HG02852 (cell line): ENCODE measurements at regions not wholly inside any gene's neighbourhood (a gene's known extent, or its start where the extent isn't known, plus 50 kb on each side); places are given as distances from the start of the nearest gene placed in this dataset.

ENCODE experiments used
- ATAC-seq: cut with Tn5 transposase; IDR thresholded peaks from one replicate; pipeline ENCODE4 v1.9.1; 2021; ENCODE audit warnings: mild to moderate bottlenecking, moderate library complexity; ENCODE audit not compliant: unreplicated experiment

DNA sequence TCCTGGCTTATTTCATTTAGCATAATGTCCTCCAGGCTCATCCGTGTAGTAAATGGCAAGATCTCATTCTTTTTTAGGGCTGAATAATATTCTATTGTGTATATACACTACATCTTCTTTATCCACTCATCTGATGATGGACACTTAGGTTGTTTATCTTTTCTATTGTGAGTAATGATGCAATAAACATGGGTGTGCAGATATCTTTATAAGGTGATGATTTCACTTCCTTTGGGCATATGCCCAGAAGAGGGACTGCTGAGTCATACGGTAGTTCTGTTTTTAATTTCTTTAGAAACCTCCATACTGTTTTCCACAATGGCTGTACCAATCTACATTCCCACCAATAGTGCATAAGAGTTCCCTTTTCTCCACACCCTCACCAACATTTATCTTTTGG, 317.6 kb upstream of the CNKSR2 start:
- no peak for ATAC-seq

DNA sequence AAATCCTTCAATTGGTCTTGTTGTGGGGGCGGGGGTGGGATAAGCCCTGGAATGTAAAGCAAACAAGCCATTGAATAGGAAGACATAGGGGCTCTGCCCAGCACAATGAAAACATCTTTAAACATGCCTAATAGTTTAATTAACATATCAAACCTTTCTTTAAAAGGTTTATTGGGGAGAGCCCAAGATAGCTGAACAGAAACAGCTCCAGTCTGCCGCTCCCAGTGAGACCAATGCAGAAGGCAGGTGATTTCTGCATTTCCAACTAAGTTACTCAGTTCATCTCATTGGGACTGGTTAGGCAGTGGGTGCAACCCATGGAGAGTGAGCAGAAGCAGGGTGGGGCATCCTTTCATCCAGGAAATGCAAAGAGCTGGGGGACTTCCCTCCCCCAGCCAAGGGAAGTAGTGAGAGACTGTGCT, 327.2 kb upstream of the CNKSR2 start:
- ATAC-seq = no peak

DNA sequence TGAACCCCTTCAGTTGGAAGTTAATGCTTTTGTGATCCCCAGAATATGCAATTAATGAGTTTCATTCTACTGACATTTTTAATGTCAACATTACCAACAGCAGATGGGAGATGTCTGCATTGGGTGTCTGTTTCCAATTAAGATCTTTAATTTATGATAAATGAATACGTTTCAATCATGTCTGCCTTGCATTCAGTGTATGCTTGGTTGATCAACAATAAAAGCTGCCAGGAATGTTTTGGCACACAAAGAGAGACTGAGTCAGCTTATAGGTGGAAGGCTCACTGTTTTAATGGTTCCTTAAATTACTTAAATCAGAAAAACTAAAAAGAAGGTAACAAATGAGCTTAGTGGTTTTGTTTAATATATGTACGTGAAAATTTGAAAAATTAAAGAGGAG, 359.9 kb upstream of the CNKSR2 start:
- ATAC-seq = no peak

DNA sequence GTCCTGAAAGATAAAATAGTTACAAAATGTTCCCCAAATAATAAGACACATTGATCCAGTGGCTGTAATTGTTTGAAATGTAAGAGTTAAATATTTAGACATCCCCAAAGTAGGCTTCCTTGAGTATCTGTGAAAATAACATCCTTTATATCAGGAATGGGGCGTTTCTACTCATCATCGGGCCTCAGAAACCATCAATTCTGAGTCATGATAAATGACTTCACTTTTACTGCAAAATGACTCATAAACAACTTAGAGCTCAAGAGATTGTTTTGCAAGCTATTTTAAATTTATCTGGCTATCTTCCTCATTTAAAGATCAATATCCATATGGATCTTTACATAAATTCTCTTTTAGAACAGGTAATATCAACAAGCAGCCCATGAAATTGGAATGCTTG, 369.4 kb upstream of the CNKSR2 start:
- ATAC-seq = no peak

DNA sequence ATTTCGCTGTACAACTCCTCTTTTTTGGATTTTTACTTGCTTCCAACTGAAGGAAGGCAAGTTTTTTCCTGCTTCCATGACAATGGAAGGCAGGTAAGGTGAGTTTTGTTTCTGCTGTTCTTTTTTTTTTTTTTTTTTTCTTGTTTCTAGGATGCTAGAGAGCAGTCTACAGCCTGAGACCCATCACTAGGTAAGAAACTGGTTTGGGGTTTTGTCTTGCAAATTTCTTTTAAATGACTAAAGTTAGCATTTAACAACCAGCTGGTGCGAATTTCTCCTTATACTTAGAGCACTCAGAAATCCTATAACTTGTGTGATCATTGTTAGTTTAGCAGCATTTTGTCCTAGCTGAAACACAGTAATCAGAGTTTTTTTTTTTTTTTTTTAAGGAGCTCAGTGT, 378.4 kb upstream of the CNKSR2 start:
- ATAC-seq = no peak

DNA sequence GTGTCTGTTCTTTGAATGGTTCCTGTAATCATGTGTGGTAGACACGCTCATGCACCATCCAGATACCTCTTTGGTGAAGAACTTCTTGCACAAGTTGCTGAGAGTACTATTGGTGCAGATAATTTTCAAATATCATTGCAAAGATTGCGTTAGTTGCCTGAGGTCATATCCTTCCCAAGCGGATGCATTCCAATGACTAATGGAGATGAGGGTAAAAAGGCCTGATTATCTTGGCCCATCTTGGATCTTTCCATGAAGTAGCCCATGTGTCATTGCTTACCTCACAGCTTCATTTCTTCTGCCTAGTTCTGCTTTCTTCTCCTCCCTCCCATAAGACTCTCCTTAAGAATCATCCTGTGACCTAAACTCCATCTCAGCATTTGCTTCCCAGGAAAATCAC, 384.9 kb upstream of the CNKSR2 start:
- no peak for ATAC-seq

DNA sequence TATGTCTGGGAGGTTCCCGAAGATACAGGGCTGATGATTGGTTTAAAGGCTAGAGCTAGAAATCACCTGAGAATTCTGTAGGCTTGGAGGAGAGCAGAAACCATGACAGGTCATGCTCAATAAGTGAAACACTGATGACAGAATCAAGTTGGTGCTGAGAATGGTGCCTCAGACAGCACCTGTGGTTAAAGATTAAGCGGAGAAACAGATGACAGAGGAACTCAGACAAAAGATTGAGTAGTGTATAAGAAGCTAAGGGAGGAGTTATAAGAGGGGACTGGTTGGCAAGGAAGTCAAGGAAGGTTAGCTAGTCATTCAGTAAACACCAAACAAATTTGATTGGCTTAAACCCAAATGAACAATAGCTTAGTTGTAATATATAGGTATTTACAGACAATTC, 385.4 kb upstream of the CNKSR2 start:
- ATAC-seq = no peak

DNA sequence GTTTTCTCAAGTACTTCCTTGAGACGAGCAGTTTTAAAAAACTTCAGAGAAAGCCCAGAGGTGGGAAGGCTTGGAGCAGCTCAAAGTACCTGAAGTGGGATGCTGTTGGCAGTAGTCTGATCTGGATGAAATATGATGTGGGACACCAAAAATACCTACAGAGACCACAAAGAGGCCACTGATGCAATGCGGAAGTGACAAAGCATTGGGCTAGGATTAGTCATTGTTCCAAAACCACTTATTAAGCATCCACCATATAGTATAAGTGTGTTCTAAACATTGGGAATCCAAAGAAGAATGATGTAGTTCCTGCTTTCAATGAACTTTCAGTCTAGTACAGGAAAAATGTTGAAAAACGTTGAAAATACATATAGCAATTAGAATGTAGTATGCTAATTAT, 386.1 kb upstream of the CNKSR2 start:
- no peak for ATAC-seq

DNA sequence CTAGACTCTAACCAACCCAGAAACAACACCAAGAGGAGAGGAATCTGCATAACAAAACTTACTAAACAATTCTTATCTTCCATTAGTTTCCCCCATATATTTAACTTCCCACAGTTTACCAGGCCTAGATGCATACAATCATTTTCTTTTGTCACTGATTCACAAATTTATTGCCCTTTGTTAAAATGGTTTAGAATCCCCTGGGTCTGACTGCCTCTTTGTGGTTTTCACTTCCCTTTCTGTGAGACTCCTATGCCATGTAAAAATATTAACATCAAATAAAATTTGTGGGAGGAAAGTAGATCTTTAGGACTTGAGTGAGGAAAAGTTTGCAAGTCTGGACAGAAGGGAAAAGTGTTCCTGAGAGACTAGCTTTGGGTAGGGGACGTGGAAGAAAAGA, 393.8 kb upstream of the CNKSR2 start:
- ATAC-seq = no peak

DNA sequence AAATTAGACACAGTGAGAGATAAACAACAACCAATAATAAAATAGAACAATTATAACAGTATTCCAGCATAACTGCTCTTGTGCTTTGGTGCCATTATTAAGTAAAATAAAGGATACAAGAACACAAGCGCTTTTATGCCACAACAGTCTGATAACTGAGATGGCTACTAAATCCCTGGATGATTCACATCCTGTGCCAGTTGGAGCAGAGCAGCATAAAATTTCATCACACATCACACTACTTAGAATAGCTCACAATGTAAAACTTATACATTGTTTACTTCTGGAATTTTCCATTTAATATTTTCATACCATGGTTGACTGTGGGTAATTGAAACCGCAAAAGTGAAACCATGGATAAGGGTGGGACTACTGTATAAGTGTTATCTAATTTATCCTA, 399.9 kb upstream of the CNKSR2 start:
- ATAC-seq = no peak

DNA sequence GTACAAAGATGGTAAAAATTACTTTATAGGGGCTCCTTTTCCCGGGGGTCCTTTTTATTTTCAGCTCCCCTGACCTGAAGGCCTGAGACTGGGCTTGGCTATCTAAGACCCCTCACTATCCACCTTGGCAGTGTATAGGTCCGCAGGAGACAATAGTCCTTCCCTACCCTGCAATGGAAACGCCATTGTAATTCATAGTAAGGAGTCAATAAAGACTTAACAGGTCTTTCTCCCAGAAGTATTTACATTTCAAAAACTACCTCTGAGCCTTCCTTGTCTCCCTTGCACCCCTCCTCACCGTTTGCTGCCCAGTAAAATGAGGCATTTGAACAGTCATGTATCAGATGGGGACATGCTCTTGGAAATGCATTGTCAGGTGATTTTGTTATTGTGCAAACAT, 401.2 kb upstream of the CNKSR2 start:
- ATAC-seq = no peak

DNA sequence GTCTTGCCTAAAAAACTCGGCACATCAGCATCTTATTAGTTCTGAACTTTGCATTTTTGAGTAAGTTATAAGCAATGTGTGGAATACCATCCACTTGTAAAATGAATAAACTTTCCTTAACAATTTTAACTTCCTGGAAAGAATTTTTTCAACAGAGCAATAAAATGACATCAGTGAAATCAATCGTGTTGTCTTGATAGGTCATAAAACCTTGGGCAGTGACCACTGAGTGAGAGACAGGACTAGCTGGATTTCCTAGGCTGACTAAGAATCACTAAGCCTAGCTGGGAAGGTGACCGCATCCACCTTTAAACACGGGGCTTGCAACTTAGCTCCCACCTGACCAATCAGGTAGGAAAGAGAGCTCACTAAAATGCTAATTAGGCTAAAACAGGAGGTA, 403.0 kb upstream of the CNKSR2 start:
- ATAC-seq = no peak

DNA sequence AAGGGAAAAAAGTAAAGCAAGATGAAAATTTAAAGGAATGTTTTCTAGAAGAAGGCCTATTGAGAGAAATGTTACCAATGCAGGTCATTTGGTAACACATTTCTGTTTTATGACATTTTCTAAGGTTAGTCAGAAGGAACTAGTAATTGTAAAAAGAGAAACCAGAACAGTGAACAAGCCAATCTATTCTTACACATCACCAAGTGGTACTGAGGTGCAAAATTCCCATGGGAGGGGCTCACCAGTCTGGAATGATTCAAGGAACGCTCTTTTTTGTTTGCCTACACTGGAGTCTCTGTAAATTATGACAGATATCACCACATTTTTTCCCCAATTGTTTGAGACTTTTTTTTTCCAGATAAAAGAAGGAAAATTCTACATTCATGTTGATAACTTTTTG, 404.7 kb upstream of the CNKSR2 start:
- no peak for ATAC-seq

DNA sequence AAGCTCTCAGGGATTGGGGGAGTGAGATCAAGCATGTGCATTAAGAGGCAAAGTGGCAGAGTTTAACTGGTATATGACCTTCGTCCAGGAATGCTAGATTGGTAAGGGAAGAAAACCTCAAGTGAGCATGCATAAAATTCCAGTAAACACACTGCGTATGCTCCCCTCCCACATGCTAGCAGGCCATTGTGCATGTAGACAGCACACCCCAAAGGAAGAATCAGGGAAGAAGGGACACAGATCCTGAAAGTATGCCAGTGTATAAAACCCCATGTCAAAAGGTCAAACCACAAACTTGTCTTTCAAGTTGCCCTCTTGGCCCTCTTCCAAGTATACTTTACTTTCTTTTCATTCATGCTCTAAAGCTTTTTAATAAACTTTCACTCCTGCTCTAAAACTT, 405.2 kb upstream of the CNKSR2 start:
- ATAC-seq = no peak

DNA sequence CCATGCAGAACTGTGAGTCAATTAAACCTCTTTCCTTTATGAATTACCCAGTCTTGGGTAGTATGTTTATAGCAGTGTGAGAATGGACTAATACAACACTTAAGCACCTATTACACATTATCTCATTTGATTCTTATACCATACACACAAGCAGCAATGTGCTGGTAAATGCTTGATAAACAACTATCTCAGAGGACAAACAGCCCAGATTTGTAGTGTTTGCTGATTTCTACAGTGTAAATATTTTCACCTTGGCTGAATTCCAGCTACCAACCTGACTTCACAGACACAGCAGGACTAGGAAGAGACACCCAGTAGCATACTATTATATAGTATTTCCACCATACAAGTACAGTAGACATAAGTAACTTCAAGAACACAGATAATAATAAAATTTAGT, 406.5 kb upstream of the CNKSR2 start:
- ATAC-seq = no peak

DNA sequence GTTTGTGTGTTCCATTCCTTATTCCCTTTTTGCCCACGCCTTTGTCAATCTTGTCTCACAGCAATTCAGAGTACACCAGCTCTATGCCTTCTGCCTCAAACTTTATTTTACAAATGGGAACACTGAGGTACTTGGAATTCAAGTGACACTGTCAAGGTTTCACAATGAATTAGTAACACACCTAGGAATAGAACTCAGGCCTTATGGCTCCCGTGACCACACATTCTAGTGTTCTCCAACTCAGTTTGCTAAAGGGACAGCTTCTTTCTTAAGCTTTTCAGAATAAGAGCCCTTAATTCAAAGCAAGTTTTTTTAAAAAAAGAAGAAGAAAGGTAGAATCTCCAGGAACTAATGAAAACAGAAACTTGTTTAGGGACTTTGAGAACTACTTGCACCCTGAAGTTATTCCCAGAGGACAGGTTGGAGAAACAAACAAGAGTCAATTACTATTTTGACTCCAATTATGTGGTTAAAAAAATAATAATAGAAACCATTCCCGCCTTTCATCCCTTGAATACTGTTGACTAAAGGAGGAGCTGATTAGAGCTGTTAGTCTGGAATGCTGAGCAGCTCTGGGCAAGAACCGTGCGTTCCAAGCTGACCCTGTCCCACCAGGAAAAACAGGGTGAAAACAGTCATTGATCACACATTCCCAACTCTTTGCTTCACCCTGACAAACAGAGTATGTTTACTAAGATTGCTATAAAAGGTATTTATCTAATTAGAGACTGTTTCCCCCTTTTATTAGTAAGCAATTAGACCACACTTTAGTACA, 408.8 kb upstream of the CNKSR2 start:
- ATAC-seq = no peak

DNA sequence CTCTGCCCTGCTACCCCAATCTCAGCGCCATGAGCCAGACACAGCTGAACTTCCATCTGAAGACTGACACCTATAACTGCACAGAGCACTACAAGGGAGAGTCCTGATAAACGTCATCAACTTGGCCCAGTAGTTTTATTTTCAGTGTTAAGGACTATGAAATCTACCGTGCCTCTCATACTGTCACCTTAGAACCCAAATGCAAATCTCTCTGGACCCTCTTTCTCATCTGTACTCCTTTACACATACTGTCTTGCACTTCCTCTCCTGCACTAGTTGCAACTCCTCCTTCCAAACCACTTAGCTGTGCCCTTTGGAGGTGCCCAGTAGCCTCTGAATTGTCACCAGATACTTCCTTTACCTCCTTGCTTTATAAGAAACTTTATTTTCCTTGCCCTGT, 420.2 kb upstream of the CNKSR2 start:
- no peak for ATAC-seq

DNA sequence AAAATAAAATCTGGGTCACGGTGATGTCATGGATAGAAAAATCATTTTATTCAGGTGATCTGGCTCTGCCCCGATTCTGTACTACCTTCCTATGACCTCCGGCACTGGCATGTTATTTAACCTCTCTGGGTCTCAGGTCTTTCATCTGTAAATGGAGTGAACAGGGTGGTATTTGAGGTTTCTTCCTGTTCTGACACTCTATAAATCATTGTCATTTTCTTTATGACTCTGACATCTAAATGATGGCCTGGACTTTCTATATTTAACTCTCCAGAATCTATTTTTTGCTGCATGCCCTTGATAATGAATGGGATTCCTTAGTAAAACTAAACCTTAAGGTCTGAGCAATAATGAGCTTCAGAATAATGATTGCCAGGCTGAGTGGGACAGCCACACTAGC, 422.0 kb upstream of the CNKSR2 start:
- ATAC-seq = no peak

DNA sequence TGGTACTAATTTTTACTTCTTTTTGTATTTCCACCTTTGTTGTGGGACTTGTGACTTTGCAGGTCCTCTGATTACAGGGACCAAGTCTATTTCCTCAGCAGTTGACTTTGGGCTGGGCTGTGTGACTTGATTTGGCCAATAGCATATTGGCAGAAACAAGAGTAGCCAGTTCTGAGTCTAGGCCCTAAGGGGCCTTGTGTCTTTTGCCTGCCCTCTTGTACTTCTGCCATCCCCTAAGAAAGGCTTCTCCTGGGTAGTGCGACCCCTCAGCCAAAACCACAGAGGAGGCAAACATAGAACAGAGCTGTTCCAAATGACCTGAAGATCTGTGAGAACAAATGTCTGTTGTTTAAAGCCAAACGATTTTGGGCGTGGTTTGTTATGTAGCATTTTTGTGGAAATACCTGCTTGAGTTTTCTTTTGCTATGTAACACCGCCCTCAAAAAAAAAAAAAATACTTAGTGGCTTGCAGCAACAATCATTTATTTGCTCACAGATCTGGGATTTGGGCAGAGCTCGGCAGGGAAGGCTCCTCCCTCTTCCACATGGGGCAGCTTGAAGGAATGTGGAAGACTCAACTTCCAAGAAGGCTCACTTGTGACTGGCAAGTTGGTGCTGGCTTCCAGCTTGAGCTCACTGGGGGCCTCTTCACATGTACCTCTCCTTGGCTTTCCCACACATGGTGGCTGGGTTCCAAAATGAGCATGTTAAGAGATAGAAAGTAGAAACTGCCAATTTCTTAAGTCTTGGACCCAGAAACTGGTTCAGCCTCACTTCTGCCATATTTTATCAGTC, 423.0 kb upstream of the CNKSR2 start:
- no peak for ATAC-seq

DNA sequence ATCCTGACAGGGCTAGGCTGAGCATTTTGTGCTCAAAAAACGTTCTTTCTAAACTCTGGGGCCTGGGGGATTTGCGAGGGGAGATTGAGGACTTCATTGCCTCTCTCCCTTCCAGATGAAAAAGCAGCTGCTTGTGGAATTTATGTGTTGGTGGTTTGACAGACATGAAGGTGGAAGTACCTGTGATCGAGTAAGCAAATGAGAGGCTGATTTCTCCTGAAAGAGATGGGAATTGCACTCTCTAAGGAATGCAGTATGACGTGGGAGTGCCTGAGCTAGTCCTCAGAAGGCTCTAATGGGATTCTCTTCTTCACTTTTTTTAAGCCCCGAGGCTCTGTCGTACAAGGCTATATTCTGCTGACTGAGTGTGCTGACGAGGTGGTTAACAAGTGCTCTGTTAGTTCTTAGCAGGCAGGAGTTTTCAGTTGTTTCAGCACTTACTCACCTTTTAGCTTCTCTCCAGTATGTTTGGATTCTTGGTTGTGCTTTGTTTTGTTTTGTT, 426.8 kb upstream of the CNKSR2 start:
- ATAC-seq = no peak

DNA sequence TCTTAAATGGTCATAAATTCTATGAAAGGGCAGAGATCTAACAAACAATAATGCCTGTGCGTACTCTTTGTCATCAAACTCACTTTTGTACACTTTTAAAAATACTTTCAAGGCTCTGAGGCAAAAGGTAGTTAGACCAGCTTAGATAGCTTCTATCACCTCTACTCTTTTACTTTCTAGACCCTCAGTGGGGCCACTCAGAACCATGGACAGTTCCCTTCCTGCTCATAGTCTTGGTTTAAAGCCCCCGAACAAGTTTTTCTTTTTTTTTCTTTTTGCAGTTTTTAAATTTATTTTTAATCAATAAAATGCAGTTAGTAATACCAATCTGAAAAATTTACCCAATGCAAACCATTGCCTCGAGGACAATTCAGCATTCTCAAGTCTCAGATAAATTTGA, 460.5 kb upstream of the CNKSR2 start:
- no peak for ATAC-seq

DNA sequence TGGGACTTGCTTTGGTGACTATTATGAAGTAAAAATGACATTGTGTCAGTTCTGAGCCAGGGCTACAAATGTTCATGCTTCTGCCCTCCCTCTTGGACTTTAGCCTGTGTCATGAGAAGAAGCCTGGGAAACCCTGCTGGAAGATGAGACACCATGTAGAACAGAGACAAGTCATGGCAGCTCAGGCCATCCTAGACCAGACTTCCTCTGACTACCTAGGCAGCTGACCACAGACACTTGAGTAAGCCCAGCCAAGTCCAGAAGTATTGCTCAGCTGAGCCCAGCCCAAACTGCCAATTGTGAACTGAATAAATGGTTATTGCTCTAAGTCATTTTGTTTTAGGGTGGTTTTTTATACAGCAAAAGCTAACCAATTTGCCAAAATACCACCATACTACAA, 467.6 kb upstream of the CNKSR2 start:
- no peak for ATAC-seq
